Ammon's horn (tissue), 1 donor: ENCODE measurements at regions not wholly inside any gene's neighbourhood (a gene's known extent, or its start where the extent isn't known, plus 50 kb on each side); places are given as distances from the start of the nearest gene placed in this dataset.
A peak's percentile ranks its signal among the peaks of the same experiment; 100 is the strongest.

Experiments
- DNase-seq: peaks from one replicate; pipeline ENCODE4 v3.0.0-alpha.2; 2016; ENCODE audit warnings: low spot score

GRCh38 chr9:126223798-126224531 is 102.7 kb upstream of the MVB12B start:
- no peak for DNase-seq

DNA sequence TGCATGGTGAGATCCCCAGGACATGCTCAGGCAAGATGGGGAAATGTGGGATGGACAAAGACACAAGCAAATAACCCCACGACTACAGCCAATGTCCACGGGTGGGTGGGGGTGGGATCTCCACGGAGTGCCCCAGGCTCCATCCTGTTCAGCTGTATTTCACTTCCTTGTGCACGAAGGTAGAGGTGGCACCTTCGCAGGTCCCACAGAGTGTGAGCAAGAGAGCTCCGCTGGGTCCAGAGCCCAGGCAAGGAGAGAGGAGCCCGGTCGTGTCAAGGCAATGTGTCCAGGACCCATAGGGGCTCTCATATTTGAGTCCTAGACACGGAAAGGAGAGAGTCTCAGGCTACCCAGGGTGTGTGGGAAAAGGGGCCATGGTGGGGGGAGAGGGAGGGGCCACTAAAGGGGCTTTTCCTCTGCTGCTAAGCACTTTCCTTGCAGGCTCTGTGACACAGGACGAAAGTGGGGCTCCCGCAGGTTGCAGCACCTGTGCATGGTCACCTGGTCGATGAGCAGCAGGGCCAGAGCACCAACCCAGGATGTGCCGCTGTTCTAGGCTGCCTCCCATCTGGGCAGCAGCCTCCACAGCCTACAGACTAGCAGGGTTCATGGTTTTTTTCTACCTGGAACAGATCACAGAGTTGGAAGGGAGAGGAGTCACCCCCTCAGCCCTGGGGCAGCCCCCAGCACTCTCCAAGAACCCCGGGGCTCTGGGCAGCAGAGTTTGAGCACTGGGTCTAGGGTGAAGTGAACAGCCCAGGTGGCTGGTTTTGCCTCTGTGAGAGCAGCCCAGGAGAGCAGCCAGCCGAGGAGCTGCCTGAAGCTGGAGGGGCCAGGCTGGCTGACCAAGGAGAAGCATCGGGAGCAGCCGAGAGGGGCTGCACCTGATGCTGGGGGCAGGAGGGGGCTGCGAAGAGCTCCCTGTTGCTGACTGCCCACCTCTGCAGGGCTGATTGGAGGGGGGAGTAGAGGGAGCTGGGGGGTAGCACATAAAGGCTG is 100.7 kb upstream of the MVB12B start:
- no peak for DNase-seq

GRCh38 chr9:126226991-126227936 is 99.4 kb upstream of the MVB12B start:
- DNase-seq: peak; percentile 17

DNA sequence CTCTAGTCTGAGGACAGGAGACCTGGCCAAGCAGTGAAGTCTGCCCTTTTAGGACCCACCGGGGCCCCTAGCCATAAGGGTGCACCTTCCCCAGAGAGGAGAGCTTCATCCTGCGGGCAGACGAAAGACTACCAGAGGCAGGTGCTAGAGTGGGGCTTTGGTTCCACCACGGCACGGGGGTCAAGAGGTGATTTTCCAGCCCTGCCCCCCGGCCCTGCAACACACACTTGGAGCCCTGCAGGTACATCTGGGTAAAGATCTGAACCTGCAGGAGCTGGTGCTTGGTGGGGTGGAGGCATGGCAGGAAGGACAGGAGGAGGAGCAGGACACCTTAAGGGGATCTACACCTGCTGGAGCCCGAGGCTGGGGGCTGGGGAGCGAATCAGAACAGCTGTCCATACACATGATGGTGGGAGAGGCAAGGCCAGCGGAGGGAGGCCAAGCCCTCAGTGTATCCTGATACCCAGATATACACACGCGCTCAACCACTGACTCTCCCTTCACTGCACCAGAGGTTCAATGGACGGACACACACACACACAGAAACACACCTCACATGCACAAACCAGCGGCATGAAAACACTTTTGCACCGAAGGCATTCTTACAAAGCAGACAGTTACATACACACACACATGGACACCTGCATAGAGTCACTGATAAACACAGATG is 98.4 kb upstream of the MVB12B start:
- DNase-seq: no peak

GRCh38 chr9:126228781-126229444 is 97.7 kb upstream of the MVB12B start:
- DNase-seq: peak; percentile 88

- no peak for DNase-seq
These were observed 97.1 kb upstream of the MVB12B start for GRCh38 chr9:126229501-126229900.

DNA sequence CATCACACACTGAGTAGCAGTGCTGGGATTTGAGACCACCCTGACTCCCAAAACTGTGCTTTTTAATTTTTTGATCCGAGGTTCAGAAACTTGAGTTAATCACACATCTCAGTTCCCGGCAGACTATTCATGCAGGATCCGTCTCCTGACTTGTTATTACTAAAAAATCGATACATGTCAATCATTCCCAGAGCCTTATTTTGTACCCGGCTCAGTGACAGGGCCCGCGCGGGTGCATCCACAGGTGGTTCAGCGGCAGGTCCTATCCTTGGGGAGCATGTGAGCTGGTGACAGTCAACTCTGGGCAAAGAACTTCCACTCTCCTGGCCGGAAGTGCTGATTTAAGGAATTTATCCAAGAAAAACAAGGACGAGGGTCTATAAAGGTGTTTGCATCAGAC is 95.9 kb upstream of the MVB12B start:
- no peak for DNase-seq

- no peak for DNase-seq
These were observed 94.2 kb upstream of the MVB12B start for GRCh38 chr9:126232461-126232860.

DNA sequence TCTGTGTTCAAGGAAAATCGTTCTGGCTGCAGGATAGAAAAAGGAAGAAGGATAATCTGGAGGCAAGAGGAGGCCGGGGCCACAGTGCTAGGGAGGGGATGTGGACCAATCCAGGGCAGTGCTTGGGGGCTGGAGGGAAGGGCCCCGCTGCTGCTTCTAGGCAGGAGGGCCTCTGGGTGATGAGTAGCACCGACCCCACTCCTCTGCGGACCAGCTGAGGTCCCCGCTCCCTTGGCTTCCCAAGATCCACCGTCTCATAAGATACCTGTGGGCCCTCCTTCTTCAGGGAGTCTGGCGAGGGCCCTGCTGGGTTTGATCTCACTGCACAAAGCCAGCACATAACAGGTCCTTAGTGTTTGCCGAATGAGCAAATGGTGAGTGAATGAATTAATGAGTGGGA is 93.5 kb upstream of the MVB12B start:
- no peak for DNase-seq

DNA sequence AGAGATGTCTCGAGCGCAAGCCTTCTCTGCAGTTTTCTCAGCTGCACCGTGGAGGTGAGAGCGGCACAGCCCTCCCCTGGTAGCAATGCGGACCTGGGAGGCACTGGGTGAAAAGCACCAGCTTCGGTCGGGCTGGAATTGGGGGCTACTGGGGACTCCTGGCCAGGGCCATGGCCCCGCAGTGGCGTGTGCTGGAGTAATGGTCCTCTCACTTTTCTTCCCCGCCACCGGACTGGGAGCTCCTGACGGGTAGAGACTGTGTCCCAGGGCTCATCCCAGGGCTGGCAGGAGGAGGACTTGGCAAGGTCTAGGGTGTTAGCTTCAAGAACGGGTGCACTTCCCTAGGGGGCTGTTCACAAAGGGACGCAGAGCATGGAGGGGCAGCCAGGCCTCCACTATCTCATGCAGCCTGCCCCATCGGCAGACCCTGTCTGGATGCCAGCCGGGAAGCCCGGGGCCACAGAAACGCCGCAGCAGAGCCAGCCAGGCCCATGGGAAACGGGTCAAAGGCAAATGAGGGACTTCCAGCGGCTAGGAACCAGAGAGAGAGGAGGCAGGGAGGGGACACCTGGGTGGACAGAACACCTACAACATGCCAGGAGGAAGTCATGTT is 92.6 kb upstream of the MVB12B start:
- DNase-seq: no peak

DNA sequence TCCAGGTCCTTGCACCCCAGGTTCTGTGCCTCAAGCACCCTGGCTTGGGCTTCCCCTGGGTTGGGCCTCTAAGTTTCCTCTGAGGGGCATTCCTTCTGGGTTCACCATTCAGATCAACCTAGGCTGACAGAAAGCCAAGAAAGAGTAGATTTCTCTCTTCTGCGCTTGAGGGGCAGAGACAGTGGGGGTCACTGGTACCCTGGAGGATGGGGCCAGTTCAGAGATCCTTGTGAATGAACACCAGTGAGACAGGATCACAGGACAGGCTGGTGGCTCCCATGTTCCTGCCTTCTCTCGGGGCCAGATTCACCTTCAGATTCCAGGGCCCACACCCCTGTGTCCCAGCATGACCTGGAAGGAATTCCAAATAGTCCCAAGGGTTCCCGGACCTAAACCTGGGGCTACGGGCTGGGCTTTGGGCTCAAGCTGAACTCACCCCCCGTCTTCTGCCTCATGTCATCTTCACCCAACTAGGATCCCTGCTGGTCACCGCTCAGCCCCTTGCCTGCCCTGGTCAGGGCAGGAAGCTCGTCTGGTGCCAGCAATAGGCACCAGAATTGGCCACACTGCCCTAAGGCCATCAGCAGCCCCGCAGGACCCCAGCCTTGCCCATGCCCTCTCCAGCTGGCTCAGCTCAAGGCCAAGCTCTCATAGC is 91.8 kb upstream of the MVB12B start:
- DNase-seq: no peak

- DNase-seq: no peak
These were observed 91.0 kb upstream of the MVB12B start for GRCh38 chr9:126235336-126236243.

DNA sequence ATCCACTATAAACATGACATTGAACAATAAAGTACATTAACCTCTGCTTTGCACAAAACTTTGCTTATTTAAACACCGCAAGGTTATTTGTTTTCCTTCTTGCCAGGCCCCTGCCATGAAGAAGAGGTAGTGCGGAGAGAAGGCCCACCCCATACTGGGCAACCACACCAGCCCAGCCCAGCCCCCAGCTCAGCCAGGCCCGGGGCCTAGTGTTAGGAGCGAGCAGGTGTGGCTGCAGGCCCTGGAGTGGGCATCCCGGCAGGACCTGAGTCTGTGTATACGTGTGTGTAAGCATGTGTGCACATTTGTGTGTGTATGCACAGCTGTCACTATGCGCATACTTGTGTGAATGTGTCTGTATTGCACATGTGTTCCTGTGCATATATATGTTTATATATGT is 90.4 kb upstream of the MVB12B start:
- DNase-seq: no peak

- no peak for DNase-seq
These were observed 88.2 kb upstream of the MVB12B start for GRCh38 chr9:126238415-126238814.

GRCh38 chr9:126239515-126239914 is 87.1 kb upstream of the MVB12B start:
- DNase-seq: no peak

DNA sequence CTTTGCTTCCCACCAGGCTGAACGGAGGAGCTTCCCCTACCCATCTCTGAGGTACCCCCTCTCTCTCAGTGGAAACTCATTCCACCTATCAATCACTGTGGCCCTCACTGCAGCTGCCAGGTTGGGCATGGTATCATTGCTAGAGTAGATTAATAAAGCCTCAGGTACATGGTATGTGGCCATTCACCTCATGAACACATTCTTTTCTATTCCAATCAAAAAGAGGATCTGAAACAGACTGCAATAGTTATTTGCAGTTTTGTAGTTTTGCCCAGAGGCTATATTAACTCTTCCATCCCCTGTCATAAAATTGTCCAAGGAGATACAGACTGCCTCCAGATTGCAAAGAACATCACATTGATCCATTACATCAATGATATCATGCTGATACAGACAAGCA is 85.8 kb upstream of the MVB12B start:
- DNase-seq: no peak

GRCh38 chr9:126248680-126249079 is 77.9 kb upstream of the MVB12B start:
- no peak for DNase-seq

- no peak for DNase-seq
These were observed 64.9 kb upstream of the MVB12B start for GRCh38 chr9:126261584-126262356.
